Prostate gland (tissue), 2 donors: ENCODE measurements at regions not wholly inside any gene's neighbourhood (a gene's known extent, or its start where the extent isn't known, plus 50 kb on each side); places are given as distances from the start of the nearest gene placed in this dataset.

Experiments
- DNase-seq: peaks from one replicate; pipeline ENCODE4 v3.0.0-alpha.2; 2019; ENCODE audit warnings: low spot score
- H3K27ac ChIP-seq, 2 donors: fragments of 200-600 bp; sonication (generic); 2 replicates each; pipeline ENCODE4 v1.5.1; 2017 to 2019
- H3K27me3 ChIP-seq: fragments of 200-600 bp; sonication (generic); replicated peaks from 2 replicates; pipeline ENCODE4 v1.5.1; 2019; ENCODE audit not compliant: insufficient read depth
- H3K36me3 ChIP-seq, 2 donors: fragments of 200-600 bp; sonication (generic); 1 replicate in 1 of 2; 2 replicates in 1 of 2; pipeline versions ENCODE4 v1.5.1 to v1.8.1; 2017 to 2019
- H3K4me1 ChIP-seq: fragments of 200-600 bp; sonication (generic); replicated peaks from 2 replicates; pipeline ENCODE4 v1.5.1; 2019
- H3K4me3 ChIP-seq, 2 donors: fragments of 200-600 bp; sonication (generic); 2 replicates each; pipeline ENCODE4 v1.5.1; 2017 to 2019
- H3K9me3 ChIP-seq: fragments of 200-600 bp; sonication (generic); 2 replicates; pipeline ENCODE4 v1.5.1; 2017
- CTCF ChIP-seq, 4 experiments: fragments of 200-600 bp in 2 of 4; fragments of 450-650 bp in 2 of 4; sonication (generic) in 2 of 4; IDR thresholded peaks; 1 replicate in 3 of 4; 2 replicates in 1 of 4; pipeline ENCODE4 v1.5.1; 2016 to 2019; ENCODE audit warnings: antibody characterized with exemption in 4 of 4, mild to moderate bottlenecking in 2 of 4, moderate library complexity in 2 of 4
- POLR2A ChIP-seq: fragments of 450-650 bp; IDR thresholded peaks from one replicate; pipeline ENCODE4 v1.6.1; 2016; ENCODE audit warnings: antibody characterized with exemption, mild to moderate bottlenecking
- POLR2AphosphoS5 ChIP-seq: sonication (generic); formaldehyde crosslinking; IDR thresholded peaks from one replicate; pipeline ENCODE4 v1.6.1; 2017; ENCODE audit warnings: antibody characterized with exemption
- WGBS: methylation state at CpG from one replicate; pipeline ENCODE4 v1.1.5; 2018; 5-methylcytosine and 5-hydroxymethylcytosine counted together
- intact Hi-C: fragments of 100-400 bp; cut with DNase I; formaldehyde crosslinking; loops from one replicate; pipeline ENCODE4 v1.14.2; 2022

GRCh38 chr3:127484601-127485388, 105.7 kb downstream of the TPRA1 start:
- TF ChIP-seq CTCF (IDR thresholded peaks at IDR 0.05) (no peak), POLR2A (no peak), POLR2AphosphoS5 (no peak)
- Histone ChIP-seq H3K27me3 (no peaks in the 10 kb centered on the region), H3K4me3 (no peak overlapping the region), H3K4me1 (no peaks in the 10 kb centered on the region), H3K36me3 (no peaks in the 10 kb centered on the region), H3K27ac (no peak overlapping the region), H3K9me3 (no peaks in the 10 kb centered on the region)
- no peak for DNase-seq
- intact Hi-C loops = no loop called here
- 71% methylated on average over 9 of the region's 9 CpGs for WGBS

DNA sequence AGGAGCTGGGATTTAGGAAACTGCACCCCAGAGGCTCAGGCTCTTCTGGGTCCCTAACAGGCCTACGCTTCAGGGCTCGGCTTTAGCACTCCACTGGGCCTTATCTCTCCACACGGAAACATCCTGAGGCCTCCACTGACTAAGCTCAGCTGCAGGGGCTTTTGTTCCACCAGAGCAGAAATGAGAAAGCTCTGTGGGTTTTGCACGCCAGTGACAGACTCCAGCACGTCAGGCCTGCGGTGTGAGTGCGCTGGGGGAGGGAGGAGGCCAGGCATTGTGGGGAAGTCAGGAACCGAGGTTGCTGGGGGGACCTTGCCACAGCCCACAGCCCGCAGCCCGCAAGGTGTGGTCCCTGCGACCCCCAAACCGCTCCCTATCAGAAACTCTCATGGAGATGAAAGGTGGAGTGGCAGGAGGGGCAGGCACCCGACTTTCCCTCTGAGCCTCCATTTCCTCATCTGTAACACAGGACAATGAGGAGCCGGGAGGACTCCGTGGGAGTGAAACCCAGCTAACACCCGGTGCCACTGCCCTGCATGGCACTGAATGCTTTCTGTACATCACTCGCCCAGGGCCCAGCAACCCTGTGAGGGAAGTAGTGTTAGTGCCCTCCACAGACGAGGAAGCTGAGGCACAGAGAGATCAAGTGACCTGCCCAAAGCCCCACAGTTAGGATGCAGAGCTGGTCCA, 106.5 kb downstream of the TPRA1 start:
- Histone ChIP-seq H3K36me3 (no peaks in the 10 kb centered on the region), H3K9me3 (no peaks in the 10 kb centered on the region), H3K4me3 (no peak overlapping the region), H3K27me3 (no peaks in the 10 kb centered on the region), H3K27ac (no peak overlapping the region), H3K4me1 (no peaks in the 10 kb centered on the region)
- intact Hi-C loops = no loop called here
- no peak for DNase-seq
- WGBS = 84% methylated on average over 18 of the region's 18 CpGs
- no peak for TF ChIP-seq POLR2A
- no peak for TF ChIP-seq CTCF (IDR thresholded peaks at IDR 0.05)
- TF ChIP-seq POLR2AphosphoS5 = no peak

DNA sequence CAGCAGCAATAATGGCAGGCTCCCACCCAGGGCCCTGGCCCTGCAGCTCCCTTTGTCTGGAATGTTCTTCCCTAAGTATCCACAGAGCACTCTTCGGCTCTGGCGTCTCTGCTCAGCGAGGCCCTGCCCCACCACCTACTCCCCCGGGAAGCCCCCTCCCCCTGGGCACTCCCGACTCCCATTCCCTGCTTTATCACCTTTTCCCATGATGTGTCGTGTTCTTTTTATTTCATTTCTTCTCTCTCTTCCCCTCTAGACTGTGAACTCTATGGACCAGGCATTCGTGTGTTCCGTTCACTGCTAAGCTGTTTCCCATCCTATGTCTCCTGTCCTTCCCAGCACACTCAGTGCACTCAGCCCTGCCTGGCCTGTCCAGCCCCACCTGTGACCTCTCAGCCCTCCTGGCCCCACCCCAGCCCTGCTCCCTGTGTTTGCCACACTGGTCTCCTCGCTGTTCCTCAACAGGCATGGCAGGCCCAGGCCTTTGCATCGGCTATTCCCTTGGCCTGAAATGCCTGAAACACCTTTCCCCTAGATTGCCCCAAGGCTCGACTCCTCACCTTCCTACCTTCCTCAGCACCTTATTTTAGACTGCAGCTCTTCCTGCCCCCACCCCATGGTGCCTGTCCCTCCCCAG, 107.4 kb downstream of the TPRA1 start:
- Histone ChIP-seq H3K27me3 (no peaks in the 10 kb centered on the region), H3K4me3 (no peak overlapping the region), H3K4me1 (no peaks in the 10 kb centered on the region), H3K36me3 (no peaks in the 10 kb centered on the region), H3K9me3 (no peaks in the 10 kb centered on the region), H3K27ac (no peak overlapping the region)
- WGBS = 84% methylated on average over 11 of the region's 11 CpGs
- DNase-seq = no peak
- TF ChIP-seq POLR2AphosphoS5 (no peak), CTCF (IDR thresholded peaks at IDR 0.05) (no peak), POLR2A (no peak)
- intact Hi-C loops = no loop called here

DNA sequence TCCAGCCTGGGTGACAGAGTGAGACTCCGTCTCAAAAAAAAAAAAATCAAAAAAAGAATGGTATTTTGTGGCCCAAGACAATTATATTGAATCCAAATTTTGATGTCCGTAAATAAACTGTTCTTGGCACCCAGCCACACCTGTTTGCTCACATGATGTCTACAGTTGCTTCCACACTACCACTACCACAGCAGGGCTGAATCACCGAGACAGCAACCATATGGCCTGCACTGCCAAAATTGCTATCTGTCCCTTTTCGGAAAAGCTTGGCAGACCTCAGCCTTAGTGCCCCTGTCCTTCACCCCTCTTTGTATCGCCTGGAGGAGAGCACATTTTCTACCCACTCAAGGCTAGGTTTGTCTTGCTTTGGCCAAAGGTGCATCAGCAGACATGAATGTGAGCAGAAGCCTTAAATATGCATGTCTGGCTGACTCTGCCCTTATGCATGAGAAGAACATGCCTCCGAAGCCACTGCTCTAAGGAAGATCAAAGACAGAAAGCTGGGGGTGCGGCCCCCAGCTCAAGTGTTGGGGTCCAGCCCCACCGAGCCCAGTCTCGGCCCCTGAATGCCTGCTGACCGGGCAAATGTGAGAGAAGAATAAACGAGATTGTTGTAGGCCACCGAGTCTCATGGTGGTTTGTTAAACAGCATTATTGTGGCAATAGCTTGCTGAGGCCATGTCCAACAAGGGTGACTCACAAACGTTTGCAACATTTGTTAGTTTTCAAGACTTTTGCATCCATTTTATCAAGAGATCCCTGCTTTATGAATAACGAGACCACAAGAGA, 108.1 kb downstream of the TPRA1 start:
- no peak for DNase-seq
- WGBS = 85% methylated on average over 14 of the region's 14 CpGs

More for the DNA sequence above, 108.1 kb downstream of the TPRA1 start:
- Histone ChIP-seq H3K27ac (no peak overlapping the region), H3K4me3 (no peak overlapping the region), H3K36me3 (no peaks in the 10 kb centered on the region), H3K27me3 (no peaks in the 10 kb centered on the region), H3K9me3 (no peaks in the 10 kb centered on the region), H3K4me1 (no peaks in the 10 kb centered on the region)
- TF ChIP-seq POLR2AphosphoS5 (no peak), POLR2A (no peak), CTCF (IDR thresholded peaks at IDR 0.05) (no peak)
- intact Hi-C loops = no loop called here
